ENCODE measurements at regions not wholly inside any gene's neighbourhood (a gene's known extent, or its start where the extent isn't known, plus 50 kb on each side); places are given as distances from the start of the nearest gene placed in this dataset.

GRCh38 chr7:12951397-12951801 lies 264.0 kb downstream of the ARL4A start:
- no peak for TF ChIP-seq CTCF (IDR thresholded peaks at IDR 0.05)
- no peak for TF ChIP-seq POLR2A (IDR thresholded peaks at IDR 0.05)
- DNase-seq: no peak
- WGBS, 4 donors: 77 to 83% (median 82%) methylated on average over 6 of the region's 6 CpGs
- no peaks in the 10 kb centered on the region for H3K27me3 ChIP-seq
- no peaks in the 10 kb centered on the region for H3K4me1 ChIP-seq (replicated peaks in 1 of 2)
- no peaks in the 10 kb centered on the region for H3K36me3 ChIP-seq (replicated peaks in 1 of 2)
- no peak overlapping the region for H3K27ac ChIP-seq
- H3K4me3 ChIP-seq: no peak overlapping the region
- H3K9me3 ChIP-seq (replicated peaks in 1 of 3): no peaks in the 10 kb centered on the region
- intact Hi-C loops (cut with DNase I): no loop called here

DNA sequence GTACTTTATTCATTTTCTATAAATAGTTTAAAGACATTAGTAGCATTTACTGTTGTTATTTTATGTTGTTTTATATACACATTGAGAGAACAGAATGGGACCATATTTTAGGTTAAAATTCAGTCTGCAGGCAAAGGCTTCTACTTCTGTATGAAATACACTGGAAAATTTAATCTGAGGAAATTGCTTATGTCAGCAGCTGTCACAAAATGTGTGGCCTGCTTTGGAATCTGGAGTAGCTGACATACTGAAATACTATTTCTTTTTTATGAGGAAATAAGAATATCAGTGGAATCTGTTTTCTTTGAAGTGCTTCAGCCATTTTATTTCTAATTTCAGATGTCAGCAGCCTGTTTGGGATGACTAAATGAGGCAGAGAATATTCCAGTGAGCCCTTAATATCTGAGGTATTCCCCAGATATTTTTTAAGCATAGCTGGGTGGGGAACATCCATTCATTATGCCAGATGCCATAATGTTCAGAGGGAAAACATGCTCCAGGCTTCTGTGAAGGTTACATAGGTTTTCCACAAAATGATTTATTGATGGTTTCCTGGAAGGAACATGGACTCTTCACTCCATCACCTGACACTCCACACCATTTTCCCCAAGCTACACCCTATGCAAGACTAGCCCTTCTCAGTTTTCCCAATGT lies 267.1 kb downstream of the ARL4A start:
- TF ChIP-seq POLR2A (IDR thresholded peaks at IDR 0.05): no peak
- no peak for TF ChIP-seq CTCF (IDR thresholded peaks at IDR 0.05)
- intact Hi-C loops (cut with DNase I): no loop called here
- Histone ChIP-seq H3K27me3 (no peaks in the 10 kb centered on the region), H3K9me3 (replicated peaks in 1 of 3) (no peaks in the 10 kb centered on the region), H3K4me3 (no peak overlapping the region), H3K36me3 (replicated peaks in 1 of 2) (no peaks in the 10 kb centered on the region), H3K27ac (no peak overlapping the region), H3K4me1 (replicated peaks in 1 of 2) (no peaks in the 10 kb centered on the region)
- no peak for DNase-seq

DNA sequence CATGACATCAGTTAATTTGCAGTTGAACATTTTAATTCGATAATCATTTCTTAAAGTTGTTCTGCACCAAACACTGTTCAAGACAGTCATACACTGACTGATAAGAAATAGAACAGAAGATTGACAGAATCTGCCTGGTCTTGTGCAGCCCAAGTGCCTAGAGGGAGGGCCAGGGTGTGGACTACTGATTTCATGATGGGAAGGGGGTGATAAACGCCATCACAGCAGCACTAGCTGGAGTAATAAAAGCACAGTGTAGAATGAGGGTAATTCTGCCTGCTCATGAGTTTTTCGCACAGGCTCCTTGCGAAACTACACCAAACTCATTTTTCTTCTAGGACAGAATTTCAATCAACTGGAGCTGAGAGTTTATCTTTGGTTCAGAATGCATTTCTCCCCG lies 270.1 kb downstream of the ARL4A start:
- 72 to 77% (median 75%) methylated on average over 5 of the region's 5 CpGs for WGBS, 4 donors

DNA sequence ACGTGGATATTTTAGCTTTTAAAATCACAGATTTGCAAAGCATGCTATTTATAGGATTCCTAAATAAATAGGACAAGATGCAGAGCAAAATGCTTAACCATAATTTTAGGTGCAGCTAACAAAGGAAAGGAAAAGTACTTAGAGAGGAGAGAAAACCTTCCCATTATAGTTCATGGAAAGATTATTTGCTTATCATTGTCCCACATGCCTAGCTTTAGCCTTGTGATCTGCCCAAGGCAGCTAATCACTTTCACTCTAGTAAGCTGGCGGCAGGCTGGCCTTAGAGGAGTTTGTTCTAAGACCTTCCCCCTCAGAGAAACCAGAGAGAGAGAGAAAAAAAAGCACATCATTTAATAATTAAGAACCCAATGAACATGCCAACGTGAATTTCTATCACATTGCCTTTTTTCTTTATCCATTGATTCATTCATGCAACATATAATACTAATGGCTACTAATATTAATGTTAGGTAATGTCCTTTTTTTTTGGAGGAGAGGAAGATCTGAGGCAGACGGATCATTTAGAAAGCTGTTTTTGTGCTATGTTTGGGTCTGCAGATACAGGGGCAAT lies 274.6 kb downstream of the ARL4A start:
- Histone ChIP-seq H3K4me3 (no peak overlapping the region), H3K27ac (no peak overlapping the region), H3K27me3 (no peaks in the 10 kb centered on the region), H3K4me1 (replicated peaks in 1 of 2) (no peaks in the 10 kb centered on the region), H3K36me3 (replicated peaks in 1 of 2) (no peaks in the 10 kb centered on the region), H3K9me3 (replicated peaks in 1 of 3) (no peaks in the 10 kb centered on the region)
- WGBS, 4 donors: 50 to 71% (median 60%) methylated on average over 4 of the region's 4 CpGs
- intact Hi-C loops (cut with DNase I): no loop called here
- TF ChIP-seq CTCF (IDR thresholded peaks at IDR 0.05) (no peak), POLR2A (IDR thresholded peaks at IDR 0.05) (no peak)
- no peak for DNase-seq

More for the DNA sequence above, 270.1 kb downstream of the ARL4A start:
- Histone ChIP-seq H3K4me1 (replicated peaks in 1 of 2) (no peaks in the 10 kb centered on the region), H3K27ac (no peak overlapping the region), H3K27me3 (no peaks in the 10 kb centered on the region), H3K9me3 (replicated peaks in 1 of 3) (no peaks in the 10 kb centered on the region), H3K36me3 (replicated peaks in 1 of 2) (no peaks in the 10 kb centered on the region), H3K4me3 (no peak overlapping the region)
- TF ChIP-seq POLR2A (IDR thresholded peaks at IDR 0.05): no peak
- intact Hi-C loops (cut with DNase I): no loop called here
- no peak for DNase-seq

DNA sequence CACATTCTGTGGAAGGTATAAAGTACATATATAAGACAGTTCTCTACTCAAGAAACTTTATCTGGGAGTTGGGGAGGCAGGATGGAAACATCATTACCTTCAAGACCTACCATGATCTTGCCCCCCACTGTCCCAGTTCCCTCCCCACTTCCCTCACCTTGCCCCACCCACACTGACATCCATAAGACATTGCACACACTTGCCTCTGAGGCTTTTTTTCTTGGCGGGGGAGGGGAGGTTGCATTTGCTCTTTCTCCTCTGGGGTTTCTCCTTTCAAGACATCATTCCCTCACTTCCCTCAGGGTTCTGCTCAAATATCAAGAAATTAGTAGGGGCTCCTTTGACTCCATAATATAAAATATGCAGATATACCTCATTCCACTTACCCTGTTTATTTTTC lies 276.0 kb downstream of the ARL4A start:
- Histone ChIP-seq H3K4me1 (replicated peaks in 1 of 2) (no peaks in the 10 kb centered on the region), H3K4me3 (no peak overlapping the region), H3K27ac (no peak overlapping the region), H3K27me3 (no peaks in the 10 kb centered on the region), H3K36me3 (replicated peaks in 1 of 2) (no peaks in the 10 kb centered on the region), H3K9me3 (replicated peaks in 1 of 3) (no peaks in the 10 kb centered on the region)
- no peak for DNase-seq
- TF ChIP-seq POLR2A (IDR thresholded peaks at IDR 0.05): no peak
- no peak for TF ChIP-seq CTCF (IDR thresholded peaks at IDR 0.05)
- WGBS, 4 donors: 67 to 79% (median 77%) methylated on average over 1 of the region's 1 CpG
- intact Hi-C loops (cut with DNase I): no loop called here
